Dendritic cell treated with granulocyte-macrophage colony-stimulating factor and Interleukin-4, amounts not matched to agents 40 ng/mL and 50 ng/mL, for 4 days (primary cell): ENCODE measurements at regions not wholly inside any gene's neighbourhood (a gene's known extent, or its start where the extent isn't known, plus 50 kb on each side); places are given as distances from the start of the nearest gene placed in this dataset.

Source experiments
- H3K27ac Mint-ChIP-seq: one replicate; pipeline ENCODE4 v1.8.0; 2022; ENCODE audit warnings: mild to moderate bottlenecking, mixed read lengths
- H3K27me3 Mint-ChIP-seq: one replicate; pipeline ENCODE4 v1.8.0; 2022; ENCODE audit warnings: mild to moderate bottlenecking, mixed read lengths
- H3K36me3 Mint-ChIP-seq: one replicate; pipeline ENCODE4 v1.8.0; 2022; ENCODE audit warnings: low read depth, mixed read lengths
- H3K4me1 Mint-ChIP-seq: one replicate; pipeline ENCODE4 v1.8.0; 2022; ENCODE audit warnings: low read depth, mixed read lengths
- H3K4me3 Mint-ChIP-seq: one replicate; pipeline ENCODE4 v1.8.0; 2022; ENCODE audit warnings: mild to moderate bottlenecking, moderate library complexity, mixed read lengths
- H3K9me3 Mint-ChIP-seq: one replicate; pipeline ENCODE4 v1.8.0; 2022; ENCODE audit warnings: mixed read lengths
- intact Hi-C: fragments of 100-400 bp; cut with micrococcal nuclease; formaldehyde crosslinking; loops from one replicate; pipeline ENCODE4 v1.15.0; 2022

- no peaks in the 10 kb centered on the region for H3K27me3 Mint-ChIP-seq
- H3K9me3 Mint-ChIP-seq = no peaks in the 10 kb centered on the region
Observed at GRCh38 chr9:79254900-79255650, 316.7 kb upstream of the TLE4 start.

GRCh38 chr9:79255651-79256260 lies 316.0 kb upstream of the TLE4 start:
- intact Hi-C loops = loop anchor here (10.0 kb wide), 2 partner anchors 51 to 121 kb away; no protein-coding TSS in a partner anchor
- Mint-ChIP-seq H3K36me3 (no peaks in the 10 kb centered on the region), H3K9me3 (no peaks in the 10 kb centered on the region), H3K27ac (no peak overlapping the region), H3K27me3 (no peaks in the 10 kb centered on the region), H3K4me1 (peaks cover 16% of the 10 kb centered on the region), H3K4me3 (no peak overlapping the region)

More at GRCh38 chr9:79254900-79255650, 316.7 kb upstream of the TLE4 start:
- Mint-ChIP-seq H3K27ac (no peak overlapping the region), H3K4me1 (peaks cover 9% of the 10 kb centered on the region), H3K36me3 (no peaks in the 10 kb centered on the region), H3K4me3 (no peak overlapping the region)
- intact Hi-C loops = loop anchor here (10.0 kb wide), 2 partner anchors 50 to 120 kb away; no protein-coding TSS in a partner anchor

- no peaks in the 10 kb centered on the region for H3K36me3 Mint-ChIP-seq
- no peaks in the 10 kb centered on the region for H3K27me3 Mint-ChIP-seq
- intact Hi-C loops = loop anchor here (10.0 kb wide), 2 partner anchors 52 to 122 kb away; no protein-coding TSS in a partner anchor
- H3K4me3 Mint-ChIP-seq = no peak overlapping the region
- H3K27ac Mint-ChIP-seq = no peak overlapping the region
- H3K4me1 Mint-ChIP-seq = peaks cover 23% of the 10 kb centered on the region
- H3K9me3 Mint-ChIP-seq = no peaks in the 10 kb centered on the region
Observed at GRCh38 chr9:79256691-79257213, 315.0 kb upstream of the TLE4 start.

GRCh38 chr9:79257228-79257781 lies 314.5 kb upstream of the TLE4 start:
- Mint-ChIP-seq H3K4me1 (peaks cover 23% of the 10 kb centered on the region), H3K9me3 (peaks cover under 1% of the 10 kb centered on the region), H3K4me3 (no peak overlapping the region), H3K36me3 (no peaks in the 10 kb centered on the region), H3K27ac (no peak overlapping the region), H3K27me3 (no peaks in the 10 kb centered on the region)
- intact Hi-C loops = loop anchor here (10.0 kb wide), 2 partner anchors 53 to 123 kb away; no protein-coding TSS in a partner anchor

- H3K36me3 Mint-ChIP-seq = peaks cover 3% of the 10 kb centered on the region
- H3K27ac Mint-ChIP-seq = no peak overlapping the region
- H3K4me3 Mint-ChIP-seq = no peak overlapping the region
- H3K4me1 Mint-ChIP-seq = peaks cover 23% of the 10 kb centered on the region
- peaks cover 6% of the 10 kb centered on the region for H3K9me3 Mint-ChIP-seq
- intact Hi-C loops = loop anchor here (10.0 kb wide), 2 partner anchors 53 to 123 kb away; no protein-coding TSS in a partner anchor
- H3K27me3 Mint-ChIP-seq = no peaks in the 10 kb centered on the region
Observed at GRCh38 chr9:79257790-79258351, 313.9 kb upstream of the TLE4 start.

GRCh38 chr9:79259858-79260257 lies 311.9 kb upstream of the TLE4 start:
- Mint-ChIP-seq H3K36me3 (peaks cover 6% of the 10 kb centered on the region), H3K4me3 (no peak overlapping the region), H3K27ac (no peak overlapping the region), H3K4me1 (peaks cover 36% of the 10 kb centered on the region), H3K9me3 (peaks cover 11% of the 10 kb centered on the region), H3K27me3 (no peaks in the 10 kb centered on the region)
- intact Hi-C loops = loop anchor here (10.0 kb wide), 2 partner anchors 55 to 125 kb away; no protein-coding TSS in a partner anchor

GRCh38 chr9:79263628-79264027 lies 308.1 kb upstream of the TLE4 start:
- H3K27ac Mint-ChIP-seq = no peak overlapping the region
- intact Hi-C loops = no loop called here
- H3K9me3 Mint-ChIP-seq = peaks cover 11% of the 10 kb centered on the region
- no peaks in the 10 kb centered on the region for H3K27me3 Mint-ChIP-seq
- H3K4me1 Mint-ChIP-seq = peaks cover 40% of the 10 kb centered on the region
- H3K36me3 Mint-ChIP-seq = peaks cover 6% of the 10 kb centered on the region
- H3K4me3 Mint-ChIP-seq = no peak overlapping the region

- Mint-ChIP-seq H3K9me3 (peaks cover 11% of the 10 kb centered on the region), H3K27ac (no peak overlapping the region), H3K27me3 (no peaks in the 10 kb centered on the region), H3K4me1 (peaks cover 35% of the 10 kb centered on the region), H3K36me3 (peaks cover 6% of the 10 kb centered on the region), H3K4me3 (peak overlapping the region; percentile 1)
- intact Hi-C loops = no loop called here
Observed at GRCh38 chr9:79264041-79264440, 307.7 kb upstream of the TLE4 start.

GRCh38 chr9:79264511-79265355 lies 307.0 kb upstream of the TLE4 start:
- Mint-ChIP-seq H3K36me3 (peaks cover 6% of the 10 kb centered on the region), H3K27ac (no peak overlapping the region), H3K27me3 (no peaks in the 10 kb centered on the region), H3K4me1 (peaks cover 34% of the 10 kb centered on the region), H3K9me3 (peaks cover 11% of the 10 kb centered on the region), H3K4me3 (peak overlapping the region; percentile 33)
- intact Hi-C loops = no loop called here

GRCh38 chr9:79266986-79267385 lies 304.8 kb upstream of the TLE4 start:
- Mint-ChIP-seq H3K36me3 (peaks cover 6% of the 10 kb centered on the region), H3K4me3 (no peak overlapping the region), H3K9me3 (peaks cover 11% of the 10 kb centered on the region), H3K27ac (no peak overlapping the region), H3K27me3 (no peaks in the 10 kb centered on the region), H3K4me1 (peaks cover 17% of the 10 kb centered on the region)
- intact Hi-C loops = no loop called here

GRCh38 chr9:79268806-79269205 lies 303.0 kb upstream of the TLE4 start:
- Mint-ChIP-seq H3K4me1 (peaks cover 14% of the 10 kb centered on the region), H3K27me3 (no peaks in the 10 kb centered on the region), H3K9me3 (peaks cover 7% of the 10 kb centered on the region), H3K27ac (no peak overlapping the region), H3K4me3 (no peak overlapping the region), H3K36me3 (no peaks in the 10 kb centered on the region)
- intact Hi-C loops = no loop called here

GRCh38 chr9:79273311-79273710 lies 298.5 kb upstream of the TLE4 start:
- Mint-ChIP-seq H3K9me3 (peaks cover 15% of the 10 kb centered on the region), H3K27me3 (no peaks in the 10 kb centered on the region), H3K4me3 (no peak overlapping the region), H3K4me1 (no peaks in the 10 kb centered on the region), H3K36me3 (no peaks in the 10 kb centered on the region), H3K27ac (no peak overlapping the region)
- intact Hi-C loops = no loop called here

- Mint-ChIP-seq H3K27me3 (peaks cover 3% of the 10 kb centered on the region), H3K4me1 (no peaks in the 10 kb centered on the region), H3K36me3 (no peaks in the 10 kb centered on the region), H3K4me3 (no peak overlapping the region), H3K9me3 (peaks cover 7% of the 10 kb centered on the region), H3K27ac (no peak overlapping the region)
- intact Hi-C loops = no loop called here
Observed at GRCh38 chr9:79279356-79279755, 292.4 kb upstream of the TLE4 start.
